ENCODE measurements at regions not wholly inside any gene's neighbourhood (a gene's known extent, or its start where the extent isn't known, plus 50 kb on each side); places are given as distances from the start of the nearest gene placed in this dataset.

GRCh38 chr10:29394321-29394932 is 105.6 kb downstream of the LYZL1 start:
- Histone ChIP-seq H4K20me1 (replicated peaks; ENCODE audit: control insufficient read depth, insufficient read depth, low read length) (no peaks in the 10 kb centered on the region), H3K9me1 (ENCODE audit: control insufficient read depth, insufficient read depth, low read length) (no peaks in the 10 kb centered on the region), H3K4me1 (replicated peaks in 1 of 2; ENCODE audit: control insufficient read depth in 2 of 2, insufficient read depth in 2 of 2, low read length in 2 of 2) (no peaks in the 10 kb centered on the region), H3K4me3 (no peak overlapping the region), H2AFZ (ENCODE audit: low read depth, low read length) (no peak overlapping the region), H3K79me2 (ENCODE audit: control insufficient read depth, insufficient read depth, low read length) (no peaks in the 10 kb centered on the region), H3K4me2 (ENCODE audit: insufficient read depth, low read length) (no peak overlapping the region), H3K27ac (ENCODE audit: extremely low read depth, low read depth, low read length) (no peak overlapping the region), H3K36me3 (ENCODE audit: control insufficient read depth, insufficient read depth, low read length) (no peaks in the 10 kb centered on the region), H3K9me3 (replicated peaks; ENCODE audit: control insufficient read depth, insufficient read depth, low read depth, low read length) (no peaks in the 10 kb centered on the region), H3K27me3 (ENCODE audit: control insufficient read depth in 2 of 2, insufficient read depth in 2 of 2, low read length in 2 of 2) (peaks cover 17 to 50% of the 10 kb centered on the region in 2 experiments; a peak in 3 of 5 replicates), H3K9ac (ENCODE audit: insufficient read depth in 1 of 2, low read depth in 2 of 2, low read length in 2 of 2) (peak overlapping the region in 1 of 2 experiments; percentile 17; a peak in 2 of 4 replicates)
- 0% methylated on average over 6 of the region's 8 CpGs for WGBS (ENCODE audit: insufficient coverage, low coverage, missing lambda C conversion rate)
- no TSS peak for BruUV-seq (replicated peaks)
- no peak for DNase-seq (ENCODE audit: extremely low read depth in 1 of 4, low spot score in 3 of 4)
- FAIRE-seq, result no peak
- intact Hi-C loops (cut with micrococcal nuclease), result no loop called here
- in situ Hi-C loops (cut with MboI), result no loop called here
- ChIA-PET CTCF (ENCODE audit: low intra/inter-chr PET ratio) (no interaction called here), POLR2A (interaction anchor here (1.2 kb wide), 1 partner anchor 28 kb away, joined by 5 read pairs; no protein-coding TSS in a partner anchor)
- no peak for ATAC-seq
- TF ChIP-seq MCM2 (IDR thresholded peaks at IDR 0.05; ENCODE audit: low read depth) (no peak), PKNOX1 (IDR thresholded peaks at IDR 0.05) (no peak), PCBP2 (IDR thresholded peaks at IDR 0.05; ENCODE audit: low read depth, low read length, poor library complexity, severe bottlenecking) (no peak), ZNF324 (CRISPR knock-in tag; IDR thresholded peaks at IDR 0.05) (no peak), RFX5 (IDR thresholded peaks at IDR 0.05; ENCODE audit: low read depth, low read length) (no peak), GATAD2A (IDR thresholded peaks at IDR 0.05) (no peak), PHB2 (IDR thresholded peaks at IDR 0.05; ENCODE audit: low read depth) (no peak), KDM4B (IDR thresholded peaks at IDR 0.05; ENCODE audit: borderline replicate concordance in 2 of 2, low read depth in 1 of 2) (no peak), KDM2B (CRISPR knock-in tag; IDR thresholded peaks at IDR 0.05) (no peak), BCOR (IDR thresholded peaks at IDR 0.05) (no peak), MED1 (CRISPR knock-in tag; IDR thresholded peaks at IDR 0.05; ENCODE audit: borderline replicate concordance) (no peak)
